WTC11 (cell line): ENCODE measurements at regions not wholly inside any gene's neighbourhood (a gene's known extent, or its start where the extent isn't known, plus 50 kb on each side); places are given as distances from the start of the nearest gene placed in this dataset.

Experiments
- CTCF ChIP-seq: fragments of 200-600 bp; IDR thresholded peaks from 2 replicates; pipeline ENCODE4 v1.8.0; 2022; ENCODE audit warnings: antibody characterized with exemption
- E2F5 ChIP-seq: sonication (generic); formaldehyde crosslinking; IDR thresholded peaks from 2 replicates; pipeline ENCODE4 v1.8.1; 2022; ENCODE audit warnings: mild to moderate bottlenecking, moderate library complexity, missing genetic modification reagents
- FOXK1 ChIP-seq: sonication (generic); formaldehyde crosslinking; IDR thresholded peaks from 2 replicates; pipeline ENCODE4 v1.8.0; 2022; ENCODE audit warnings: mild to moderate bottlenecking, moderate library complexity, missing genetic modification reagents
- NR2C2 ChIP-seq: sonication (generic); formaldehyde crosslinking; IDR thresholded peaks from 2 replicates; pipeline ENCODE4 v1.8.0; 2022; ENCODE audit warnings: mild to moderate bottlenecking, missing genetic modification reagents
- PRDM15 ChIP-seq: sonication (generic); formaldehyde crosslinking; IDR thresholded peaks from 2 replicates; pipeline ENCODE4 v1.8.0; 2022; ENCODE audit warnings: missing genetic modification reagents
- TEAD1 ChIP-seq: sonication (generic); formaldehyde crosslinking; IDR thresholded peaks from 2 replicates; pipeline ENCODE4 v1.8.0; 2022; ENCODE audit warnings: mild to moderate bottlenecking, missing genetic modification reagents
- TEAD4 ChIP-seq: sonication (generic); formaldehyde crosslinking; IDR thresholded peaks from 2 replicates; pipeline ENCODE4 v1.8.0; 2022; ENCODE audit warnings: mild to moderate bottlenecking, missing genetic modification reagents
- USF2 ChIP-seq: sonication (generic); formaldehyde crosslinking; IDR thresholded peaks from 2 replicates; pipeline ENCODE4 v1.8.1; 2023; ENCODE audit warnings: mild to moderate bottlenecking, missing genetic modification reagents, moderate library complexity
- ZNF232 ChIP-seq: sonication (generic); formaldehyde crosslinking; IDR thresholded peaks from 2 replicates; pipeline ENCODE4 v1.8.0; 2022; ENCODE audit warnings: mild to moderate bottlenecking, missing genetic modification reagents

GRCh38 chr10:21387868-21388267, 137.6 kb downstream of the SKIDA1 start:
- TF ChIP-seq TEAD4 (CRISPR knock-in tag) (no peak), USF2 (no peak), CTCF (no peak), E2F5 (CRISPR knock-in tag) (no peak), FOXK1 (CRISPR knock-in tag) (no peak), PRDM15 (CRISPR knock-in tag) (no peak), NR2C2 (no peak), ZNF232 (CRISPR knock-in tag) (no peak), TEAD1 (CRISPR knock-in tag) (no peak)
